K562 (cell line): ENCODE measurements at regions not wholly inside any gene's neighbourhood (a gene's known extent, or its start where the extent isn't known, plus 50 kb on each side); places are given as distances from the start of the nearest gene placed in this dataset.

ENCODE experiments used
- ATAC-seq: fragments of 200-7000 bp; cut with Tn5 transposase; 3 replicates; pipeline ENCODE4 v1.9.1; 2020; ENCODE audit warnings: moderate library complexity
- BruUV-seq: library from RNA; stranded (reverse); fragments of 400-500 nt; replicated peaks from 2 replicates; lab custom pipeline; 2021; lab: Mats Ljungman, UMichigan
- CTCF ChIA-PET: fragments of 300-600 bp; formaldehyde crosslinking; extraction: SDS; loops from one replicate; lab custom pipeline; 2021; ENCODE audit warnings: low intra/inter-chr PET ratio; lab: Yijun Ruan, JAX
- POLR2A ChIA-PET: fragments of 300-600, 350-650 bp; sonication (Branson Sonifier 250); formaldehyde crosslinking; extraction: SDS; loops from one replicate; lab custom pipeline; 2021; ENCODE audit warnings: antibody characterized with exemption, inconsistent platforms; lab: Yijun Ruan, JAX
- DNase-seq, 4 experiments: peaks; one replicate each; pipeline versions ENCODE4 v3.0.0 to v3.0.0-alpha.2; 2011 to 2018; ENCODE audit warnings: low spot score in 3 of 4, mixed read lengths in 3 of 4; ENCODE audit errors: extremely low read depth in 1 of 4
- FAIRE-seq: peaks from 2 replicates; lab custom pipeline; 2011; peaks lifted over from hg19 to GRCh38; lab: Jason Lieb, UNC
- H2AFZ ChIP-seq: 2 replicates; pipeline ENCODE4 v1.6.0; 2011; ENCODE audit warnings: low read depth, low read length, control low read depth, inconsistent platforms
- H3K27ac ChIP-seq: fragments of 200-600 bp; 3 replicates; pipeline ENCODE4 v1.8.0; 2011; ENCODE audit warnings: low read depth, mild to moderate bottlenecking, control low read depth, inconsistent platforms, low read length, moderate library complexity, mixed read lengths; ENCODE audit errors: extremely low read depth
- H3K27me3 ChIP-seq, 2 experiments: fragments of 300-600 bp in 1 of 2; 2 replicates in 1 of 2; 3 replicates in 1 of 2; pipeline versions ENCODE4 v1.6.0 to v1.8.0; 2011; ENCODE audit warnings: inconsistent platforms in 2 of 2, low read length in 2 of 2, mild to moderate bottlenecking in 1 of 2, mixed read lengths in 1 of 2, moderate library complexity in 1 of 2; ENCODE audit not compliant: control insufficient read depth in 2 of 2, insufficient read depth in 2 of 2
- H3K36me3 ChIP-seq: fragments of 300-600 bp; 3 replicates; pipeline ENCODE4 v1.8.0; 2011; ENCODE audit warnings: mild to moderate bottlenecking, low read length, inconsistent platforms; ENCODE audit not compliant: control insufficient read depth, insufficient read depth
- H3K4me1 ChIP-seq, 2 experiments: fragments of 200-600 bp in 1 of 2; replicated peaks in 1 of 2; 2 replicates in 1 of 2; 3 replicates in 1 of 2; pipeline versions ENCODE4 v1.5.1 to v1.8.0; 2011; ENCODE audit warnings: inconsistent platforms in 2 of 2, low read length in 2 of 2, mild to moderate bottlenecking in 1 of 2, mixed read lengths in 1 of 2, moderate library complexity in 1 of 2; ENCODE audit not compliant: control insufficient read depth in 2 of 2, insufficient read depth in 2 of 2
- H3K4me2 ChIP-seq: 2 replicates; pipeline ENCODE4 v1.6.1; 2011; ENCODE audit warnings: low read length, control low read depth, inconsistent platforms, mixed read lengths; ENCODE audit not compliant: insufficient read depth
- H3K4me3 ChIP-seq: fragments of 200-600 bp; sonication (generic), shearing (Covaris generic); 2 replicates; pipeline ENCODE4 v1.5.1; 2016; ENCODE audit warnings: control low read depth, inconsistent platforms
- H3K79me2 ChIP-seq: fragments of 200-600 bp; 3 replicates; pipeline ENCODE4 v1.8.0; 2011; ENCODE audit warnings: low read length, inconsistent platforms; ENCODE audit not compliant: control insufficient read depth, insufficient read depth
- H3K9ac ChIP-seq, 2 experiments: 2 replicates each; pipeline versions ENCODE4 v1.6.0 to v1.6.1; 2011; ENCODE audit warnings: low read depth in 2 of 2, low read length in 2 of 2, control low read depth in 1 of 2, inconsistent platforms in 1 of 2, mild to moderate bottlenecking in 1 of 2, mixed read lengths in 1 of 2; ENCODE audit not compliant: insufficient read depth in 1 of 2
- H3K9me1 ChIP-seq: one replicate; pipeline ENCODE4 v1.6.0; 2011; ENCODE audit warnings: inconsistent platforms, mild to moderate bottlenecking, low read length, moderate library complexity; ENCODE audit not compliant: control insufficient read depth, insufficient read depth
- H3K9me3 ChIP-seq: replicated peaks from 2 replicates; pipeline ENCODE4 v1.5.1; 2011; ENCODE audit warnings: low read depth, low read length, inconsistent platforms; ENCODE audit not compliant: control insufficient read depth, insufficient read depth
- H4K20me1 ChIP-seq: replicated peaks from 2 replicates; pipeline ENCODE4 v1.6.1; 2011; ENCODE audit warnings: low read length, inconsistent platforms, mixed read lengths; ENCODE audit not compliant: control insufficient read depth, insufficient read depth
- ARHGAP35 ChIP-seq: fragments of 450-650 bp; IDR thresholded peaks from 2 replicates; pipeline ENCODE4 v1.6.1; 2018; ENCODE audit not compliant: partially characterized antibody
- EWSR1 ChIP-seq: fragments of 450-650 bp; IDR thresholded peaks from 2 replicates; pipeline ENCODE4 v1.6.1; 2018; ENCODE audit warnings: borderline replicate concordance, mild to moderate bottlenecking, low read depth, moderate library complexity; ENCODE audit not compliant: partially characterized antibody
- FOXM1 ChIP-seq, 2 experiments: fragments of 450-650 bp in 1 of 2; sonication (generic) in 1 of 2; formaldehyde crosslinking in 1 of 2; IDR thresholded peaks; 2 replicates each; pipeline versions ENCODE4 v1.6.1 to v1.9.0; 2017 to 2022; ENCODE audit warnings: low read depth in 2 of 2, mild to moderate bottlenecking in 2 of 2, missing genetic modification reagents in 1 of 2, moderate library complexity in 1 of 2
- RCOR1 ChIP-seq, 2 experiments: IDR thresholded peaks; 2 replicates each; pipeline ENCODE4 v1.6.1; 2012; ENCODE audit warnings: low read depth in 2 of 2, low read length in 2 of 2, borderline replicate concordance in 1 of 2, improper control_type of control experiment in 1 of 2
- WHSC1 ChIP-seq: IDR thresholded peaks from one replicate; pipeline ENCODE4 v1.6.1; 2012; ENCODE audit warnings: low read length, control low read depth, inconsistent platforms
- ZNF174 ChIP-seq: fragments of 250-450 bp; sonication (Bioruptor Pico); IDR thresholded peaks from 2 replicates; pipeline ENCODE4 v1.4.0; 2020; ENCODE audit warnings: mild to moderate bottlenecking
- ZNF695 ChIP-seq: fragments of 450-650 bp; formaldehyde crosslinking; IDR thresholded peaks from 2 replicates; pipeline ENCODE4 v1.4.0; 2020; ENCODE audit warnings: mild to moderate bottlenecking, moderate library complexity
- WGBS: fragments of 100-300 bp; shearing (Covaris generic); methylation state at CpG from one replicate; pipeline ENCODE4 v1.1.6; 2016; ENCODE audit warnings: low coverage, mixed read lengths; ENCODE audit not compliant: insufficient coverage; ENCODE audit errors: missing lambda C conversion rate; 5-methylcytosine and 5-hydroxymethylcytosine counted together
- in situ Hi-C: fragments of 300-500 bp; cut with MboI; formaldehyde crosslinking; loops from 4 replicates; pipeline ENCODE4 v1.15.0; 2018; ENCODE audit warnings: inconsistent platforms, mixed read lengths
- intact Hi-C: fragments of 100-400 bp; cut with micrococcal nuclease; formaldehyde crosslinking; loops from 2 replicates; pipeline ENCODE4 v1.14.2; 2022

DNA sequence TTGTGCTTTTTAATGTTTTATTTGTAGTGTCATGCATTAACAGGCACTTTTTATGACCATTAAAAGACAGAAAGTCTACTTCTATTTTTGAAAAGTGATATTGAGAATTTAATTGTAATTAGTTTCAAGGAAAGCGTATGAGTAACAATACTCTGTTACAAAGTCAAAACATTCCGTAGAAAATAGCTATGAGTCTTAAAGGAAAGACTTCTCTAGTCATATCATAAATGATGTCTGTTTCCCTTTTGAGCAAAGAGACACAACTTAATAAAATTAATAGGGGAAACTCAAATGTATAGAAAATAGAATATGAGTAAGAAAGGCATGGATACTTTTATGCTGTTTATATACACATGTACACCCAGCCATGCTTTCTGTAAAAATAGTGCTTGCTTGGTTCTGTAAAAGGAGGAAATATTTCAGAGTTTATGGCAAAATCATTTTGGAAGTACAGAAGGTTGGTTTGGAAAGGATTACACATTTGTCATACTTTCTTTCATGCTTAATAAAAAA, 107.8 kb upstream of the AHI1 start:
- Histone ChIP-seq H2AFZ (no peak overlapping the region), H3K27me3 (peaks cover 7 to 21% of the 10 kb centered on the region in 2 experiments; a peak in 3 of 5 replicates), H3K9ac (no peak overlapping the region), H3K4me2 (no peak overlapping the region)
- ATAC-seq = no peak
- intact Hi-C loops = no loop called here
- TF ChIP-seq RCOR1 (IDR thresholded peaks at IDR 0.05; ENCODE audit: borderline replicate concordance in 1 of 2, low read depth in 2 of 2, low read length in 2 of 2) (no peak), ZNF174 (CRISPR knock-in tag) (no peak), EWSR1 (no peak), FOXM1 (IDR thresholded peaks at IDR 0.05; ENCODE audit: low read depth) (no peak), FOXM1 (CRISPR knock-in tag; IDR thresholded peaks at IDR 0.05; ENCODE audit: low read depth) (no peak), WHSC1 (no peak), ARHGAP35 (no peak), ZNF695 (CRISPR knock-in tag) (no peak)
- TF ChIP-seq, all 486 proteins: peak for 0
- Histone ChIP-seq H3K4me3 (no peak overlapping the region), H3K9me1 (no peaks in the 10 kb centered on the region), H3K36me3 (no peaks in the 10 kb centered on the region), H4K20me1 (no peaks in the 10 kb centered on the region), H3K9me3 (no peaks in the 10 kb centered on the region), H3K79me2 (no peaks in the 10 kb centered on the region), H3K27ac (no peak overlapping the region), H3K4me1 (peaks cover 0 to 3% of the 10 kb centered on the region in 2 experiments; a peak in 1 of 5 replicates)
- WGBS = 0% methylated on average over 2 of the region's 2 CpGs
- DNase-seq (no peak), FAIRE-seq (no peak)
- ChIA-PET CTCF (no interaction called here), POLR2A (no interaction called here)
- BruUV-seq = no TSS peak
- in situ Hi-C loops = no loop called here
